Gastroesophageal sphincter (tissue), 4 donors: ENCODE measurements at regions not wholly inside any gene's neighbourhood (a gene's known extent, or its start where the extent isn't known, plus 50 kb on each side); places are given as distances from the start of the nearest gene placed in this dataset.

Experiments used
- ATAC-seq: fragments of 150-250 bp; one replicate; pipeline ENCODE4 v1.9.1; 2016; ENCODE audit warnings: mild to moderate bottlenecking, moderate library complexity
- H3K27ac ChIP-seq, 4 donors: fragments of 200-600 bp; sonication (generic) in 3 of 4; 1 replicate in 3 of 4; 2 replicates in 1 of 4; pipeline ENCODE4 v1.5.1; 2016 to 2019
- H3K27me3 ChIP-seq: fragments of 200-600 bp; sonication (generic); one replicate; pipeline ENCODE4 v1.5.1; 2019
- H3K36me3 ChIP-seq, 2 donors: fragments of 200-600 bp; sonication (generic); one replicate each; pipeline ENCODE4 v1.5.1; 2019; ENCODE audit warnings: control low read depth in 1 of 2
- H3K4me1 ChIP-seq, 3 donors: fragments of 200-600 bp; sonication (generic); 1 replicate in 2 of 3; 2 replicates in 1 of 3; pipeline ENCODE4 v1.5.1; 2016 to 2019; ENCODE audit warnings: control low read depth in 2 of 3
- H3K4me3 ChIP-seq, 2 donors: fragments of 200-600 bp; sonication (generic); one replicate each; pipeline ENCODE4 v1.5.1; 2019; ENCODE audit warnings: mild to moderate bottlenecking in 1 of 2, moderate library complexity in 1 of 2
- H3K9me3 ChIP-seq, 3 donors: fragments of 200-600 bp; sonication (generic); one replicate each; pipeline ENCODE4 v1.5.1; 2017 to 2019; ENCODE audit warnings: control low read depth in 2 of 3
- EP300 ChIP-seq: sonication (generic); formaldehyde crosslinking; IDR thresholded peaks from one replicate; pipeline ENCODE4 v1.6.1; 2017; ENCODE audit warnings: antibody characterized with exemption, mild to moderate bottlenecking
- POLR2A ChIP-seq, 2 donors: fragments of 450-650 bp; IDR thresholded peaks; one replicate each; pipeline ENCODE4 v1.6.1; 2017; ENCODE audit warnings: antibody characterized with exemption in 2 of 2, mild to moderate bottlenecking in 2 of 2, moderate library complexity in 1 of 2
- POLR2AphosphoS5 ChIP-seq: sonication (generic); formaldehyde crosslinking; IDR thresholded peaks from one replicate; pipeline ENCODE4 v1.6.1; 2017; ENCODE audit warnings: antibody characterized with exemption
- WGBS, 2 donors: methylation state at CpG; one replicate each; pipeline ENCODE4 v1.1.5; 2018; ENCODE audit warnings: low coverage in 1 of 2; 5-methylcytosine and 5-hydroxymethylcytosine counted together
- TF ChIP-seq, protein P1 (sequence below), 4 experiments: fragments of 200-600 bp in 2 of 4; fragments of 450-650 bp in 2 of 4; sonication (generic) in 1 of 4; IDR thresholded peaks; one replicate each; pipeline ENCODE4 v1.5.1; 2017 to 2019; ENCODE audit warnings: antibody characterized with exemption in 4 of 4, mild to moderate bottlenecking in 2 of 4, moderate library complexity in 2 of 4

- 17 to 75% methylated on average over 1 of the region's 1 CpG for WGBS, 2 donors
- H3K36me3 ChIP-seq, result no peaks in the 10 kb centered on the region
Observed at GRCh38 chr7:136702913-136703312, 165.5 kb upstream of the CHRM2 start.

GRCh38 chr7:136698977-136699376 lies 169.5 kb upstream of the CHRM2 start:
- H3K4me3 ChIP-seq, result no peak overlapping the region
- H3K9me3 ChIP-seq, result no peaks in the 10 kb centered on the region
- no peak for ATAC-seq
- 80% methylated on average over 2 of the region's 2 CpGs for WGBS, 2 donors
- TF ChIP-seq EP300 (no peak), POLR2AphosphoS5 (no peak), POLR2A (IDR thresholded peaks at IDR 0.05) (no peak)
- H3K36me3 ChIP-seq, result no peaks in the 10 kb centered on the region
- no peaks in the 10 kb centered on the region for H3K4me1 ChIP-seq
- H3K27ac ChIP-seq, result no peak overlapping the region
- H3K27me3 ChIP-seq, result no peaks in the 10 kb centered on the region

More at GRCh38 chr7:136702913-136703312, 165.5 kb upstream of the CHRM2 start:
- no peak for ATAC-seq
- TF ChIP-seq POLR2A (IDR thresholded peaks at IDR 0.05) (no peak), POLR2AphosphoS5 (no peak)
- Histone ChIP-seq H3K4me1 (no peaks in the 10 kb centered on the region), H3K27me3 (no peaks in the 10 kb centered on the region), H3K27ac (no peak overlapping the region), H3K9me3 (no peaks in the 10 kb centered on the region), H3K4me3 (no peak overlapping the region)

DNA sequence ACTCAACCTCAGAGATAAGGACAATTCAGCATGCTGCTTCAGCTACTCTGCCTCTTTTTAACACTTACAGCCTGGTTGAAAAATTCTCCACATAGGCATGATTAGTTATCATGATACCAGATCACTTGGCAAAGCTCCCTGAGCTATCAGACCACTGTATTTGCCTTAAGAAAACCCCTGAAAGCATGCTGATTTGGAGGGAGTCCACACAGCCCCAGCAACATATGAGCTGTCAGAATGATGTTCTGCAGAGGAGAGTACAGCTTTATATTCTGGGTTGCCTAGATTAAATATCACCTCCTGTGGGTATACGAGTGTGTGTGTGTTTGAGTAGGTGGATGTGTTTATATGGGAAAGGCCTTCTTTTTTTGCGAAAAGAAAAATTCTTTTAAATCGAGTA lies 170.2 kb upstream of the CHRM2 start:
- Histone ChIP-seq H3K4me3 (no peak overlapping the region), H3K4me1 (no peaks in the 10 kb centered on the region), H3K9me3 (no peaks in the 10 kb centered on the region), H3K27me3 (no peaks in the 10 kb centered on the region), H3K27ac (no peak overlapping the region), H3K36me3 (no peaks in the 10 kb centered on the region)
- WGBS, 2 donors, result 27 to 49% methylated on average over 3 of the region's 3 CpGs
- TF ChIP-seq POLR2AphosphoS5 (no peak), POLR2A (IDR thresholded peaks at IDR 0.05) (no peak), EP300 (no peak)
- TF ChIP-seq, protein P1, sequence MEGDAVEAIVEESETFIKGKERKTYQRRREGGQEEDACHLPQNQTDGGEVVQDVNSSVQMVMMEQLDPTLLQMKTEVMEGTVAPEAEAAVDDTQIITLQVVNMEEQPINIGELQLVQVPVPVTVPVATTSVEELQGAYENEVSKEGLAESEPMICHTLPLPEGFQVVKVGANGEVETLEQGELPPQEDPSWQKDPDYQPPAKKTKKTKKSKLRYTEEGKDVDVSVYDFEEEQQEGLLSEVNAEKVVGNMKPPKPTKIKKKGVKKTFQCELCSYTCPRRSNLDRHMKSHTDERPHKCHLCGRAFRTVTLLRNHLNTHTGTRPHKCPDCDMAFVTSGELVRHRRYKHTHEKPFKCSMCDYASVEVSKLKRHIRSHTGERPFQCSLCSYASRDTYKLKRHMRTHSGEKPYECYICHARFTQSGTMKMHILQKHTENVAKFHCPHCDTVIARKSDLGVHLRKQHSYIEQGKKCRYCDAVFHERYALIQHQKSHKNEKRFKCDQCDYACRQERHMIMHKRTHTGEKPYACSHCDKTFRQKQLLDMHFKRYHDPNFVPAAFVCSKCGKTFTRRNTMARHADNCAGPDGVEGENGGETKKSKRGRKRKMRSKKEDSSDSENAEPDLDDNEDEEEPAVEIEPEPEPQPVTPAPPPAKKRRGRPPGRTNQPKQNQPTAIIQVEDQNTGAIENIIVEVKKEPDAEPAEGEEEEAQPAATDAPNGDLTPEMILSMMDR (IDR thresholded peaks at IDR 0.05), result no peak
- ATAC-seq, result no peak

GRCh38 chr7:136697271-136697670 lies 171.2 kb upstream of the CHRM2 start:
- H3K9me3 ChIP-seq, result no peaks in the 10 kb centered on the region
- no peak overlapping the region for H3K4me3 ChIP-seq
- H3K27me3 ChIP-seq, result no peaks in the 10 kb centered on the region
- 75 to 100% methylated on average over 1 to 2 of the region's 2 CpGs for WGBS, 2 donors
- no peak for ATAC-seq
- no peak for TF ChIP-seq EP300
- TF ChIP-seq POLR2AphosphoS5, result no peak
- TF ChIP-seq, protein P1 (IDR thresholded peaks at IDR 0.05), result no peak
- no peak for TF ChIP-seq POLR2A (IDR thresholded peaks at IDR 0.05)
- no peaks in the 10 kb centered on the region for H3K4me1 ChIP-seq
- H3K36me3 ChIP-seq, result no peaks in the 10 kb centered on the region
- H3K27ac ChIP-seq, result no peak overlapping the region

- Histone ChIP-seq H3K27me3 (no peaks in the 10 kb centered on the region), H3K4me1 (no peaks in the 10 kb centered on the region), H3K4me3 (no peak overlapping the region), H3K9me3 (no peaks in the 10 kb centered on the region), H3K27ac (no peak overlapping the region), H3K36me3 (no peaks in the 10 kb centered on the region)
- TF ChIP-seq POLR2AphosphoS5, result no peak
- TF ChIP-seq POLR2A (IDR thresholded peaks at IDR 0.05), result no peak
- 64 to 76% methylated on average over 3 to 4 of the region's 4 CpGs for WGBS, 2 donors
- ATAC-seq, result no peak
Observed at GRCh38 chr7:136693166-136694119, 175.0 kb upstream of the CHRM2 start.

DNA sequence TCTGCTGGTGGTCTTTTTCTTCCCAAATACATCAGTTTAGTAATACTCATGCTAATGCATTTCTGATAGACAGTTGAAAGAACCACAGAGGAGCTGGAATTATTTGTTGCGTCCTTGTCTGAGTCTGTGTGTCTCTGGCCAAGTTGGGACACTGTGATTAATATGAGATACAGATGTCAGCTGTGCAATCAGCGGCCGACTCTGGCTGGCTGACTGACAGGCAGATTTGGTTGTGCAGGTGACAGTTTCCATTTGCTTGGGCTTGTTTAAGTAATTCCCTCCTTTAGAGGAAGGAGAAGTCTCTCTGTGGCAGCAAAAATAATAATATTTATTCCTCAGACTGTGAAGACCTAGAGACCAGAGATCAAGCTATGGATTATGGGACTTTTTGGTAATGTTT lies 176.2 kb upstream of the CHRM2 start:
- no peaks in the 10 kb centered on the region for H3K27me3 ChIP-seq
- no peaks in the 10 kb centered on the region for H3K9me3 ChIP-seq
- no peak for ATAC-seq
- no peak overlapping the region for H3K27ac ChIP-seq
- 48 to 90% methylated on average over 3 of the region's 3 CpGs for WGBS, 2 donors
- no peak overlapping the region for H3K4me3 ChIP-seq
- TF ChIP-seq, protein P1 (IDR thresholded peaks at IDR 0.05), result no peak
- TF ChIP-seq EP300, result no peak
- no peak for TF ChIP-seq POLR2AphosphoS5
- no peak for TF ChIP-seq POLR2A (IDR thresholded peaks at IDR 0.05)
- H3K4me1 ChIP-seq, result no peaks in the 10 kb centered on the region
- no peaks in the 10 kb centered on the region for H3K36me3 ChIP-seq
